MM.1S (cell line): ENCODE measurements at regions not wholly inside any gene's neighbourhood (a gene's known extent, or its start where the extent isn't known, plus 50 kb on each side); places are given as distances from the start of the nearest gene placed in this dataset.

Experiments
- DNase-seq: peaks from one replicate; pipeline ENCODE4 v3.0.0-alpha.2; 2015
- H2AFZ ChIP-seq: fragments of 300-600 bp; sonication (generic); 2 replicates; pipeline ENCODE4 v1.6.0; 2016; ENCODE audit warnings: antibody characterized with exemption, low read length
- H3F3A ChIP-seq: fragments of 300-600 bp; sonication (generic); 2 replicates; pipeline ENCODE4 v1.6.1; 2016; ENCODE audit warnings: mild to moderate bottlenecking, antibody characterized with exemption, low read length, moderate library complexity, mixed read lengths; ENCODE audit not compliant: insufficient read depth
- H3K27ac ChIP-seq: fragments of 300-600 bp; sonication (generic); 2 replicates; pipeline ENCODE4 v1.5.1; 2016; ENCODE audit warnings: mild to moderate bottlenecking, low read length
- H3K27me3 ChIP-seq: fragments of 300-600 bp; sonication (generic); replicated peaks from 2 replicates; pipeline ENCODE4 v1.6.0; 2016; ENCODE audit warnings: low read length; ENCODE audit not compliant: insufficient read depth
- H3K36me3 ChIP-seq: fragments of 300-600 bp; sonication (generic); replicated peaks from 2 replicates; pipeline ENCODE4 v1.6.1; 2016; ENCODE audit warnings: mild to moderate bottlenecking, low read length, mixed read lengths; ENCODE audit not compliant: insufficient read depth
- H3K4me1 ChIP-seq: fragments of 300-600 bp; sonication (generic); 2 replicates; pipeline ENCODE4 v1.6.1; 2016; ENCODE audit warnings: low read length, mixed read lengths
- H3K4me2 ChIP-seq: fragments of 300-600 bp; sonication (generic); 2 replicates; pipeline ENCODE4 v1.6.0; 2016; ENCODE audit warnings: low read depth, low read length
- H3K4me3 ChIP-seq: fragments of 300-600 bp; sonication (generic); 2 replicates; pipeline ENCODE4 v1.5.1; 2016; ENCODE audit warnings: low read length, mixed read lengths
- H3K79me2 ChIP-seq: fragments of 300-600 bp; sonication (generic); 2 replicates; pipeline ENCODE4 v1.6.1; 2016; ENCODE audit warnings: mixed run types, low read length, mixed read lengths
- H3K9ac ChIP-seq: fragments of 300-600 bp; sonication (generic); 2 replicates; pipeline ENCODE4 v1.6.1; 2016; ENCODE audit warnings: low read length, mixed read lengths
- H3K9me2 ChIP-seq: fragments of 300-600 bp; sonication (generic); replicated peaks from 2 replicates; pipeline ENCODE4 v1.6.1; 2016; ENCODE audit warnings: mild to moderate bottlenecking, low read length, mixed read lengths; ENCODE audit not compliant: insufficient read depth
- H3K9me3 ChIP-seq: fragments of 300-600 bp; sonication (generic); replicated peaks from 2 replicates; pipeline ENCODE4 v1.6.1; 2016; ENCODE audit warnings: mild to moderate bottlenecking, low read length, mixed read lengths; ENCODE audit not compliant: insufficient read depth
- H4K20me1 ChIP-seq: fragments of 300-600 bp; sonication (generic); 2 replicates; pipeline ENCODE4 v1.6.1; 2016; ENCODE audit warnings: mild to moderate bottlenecking, low read length, moderate library complexity, mixed read lengths; ENCODE audit not compliant: insufficient read depth
- CTCF ChIP-seq: fragments of 300-600 bp; sonication (generic); IDR thresholded peaks from 2 replicates; pipeline ENCODE4 v1.5.1; 2016; ENCODE audit warnings: antibody characterized with exemption, low read length, mixed read lengths
- EZH2 ChIP-seq: fragments of 300-600 bp; sonication (generic); optimal IDR thresholded peaks from 2 replicates; pipeline ENCODE3; 2017; ENCODE audit warnings: low read depth, mild to moderate bottlenecking, antibody characterized with exemption, low read length, mixed read lengths
- EZH2phosphoT487 ChIP-seq: fragments of 300-600 bp; sonication (generic); IDR thresholded peaks from 2 replicates; pipeline ENCODE4 v1.6.1; 2018; ENCODE audit warnings: antibody characterized with exemption, low read length

GRCh38 chr3:107251819-107252218 is 125.4 kb upstream of the CCDC54 start:
- no peaks in the 10 kb centered on the region for H3K4me1 ChIP-seq
- no peaks in the 10 kb centered on the region for H3K9me2 ChIP-seq
- DNase-seq = no peak
- H3K4me3 ChIP-seq = no peak overlapping the region
- H3K4me2 ChIP-seq = no peak overlapping the region
- no peaks in the 10 kb centered on the region for H3F3A ChIP-seq
- H3K27me3 ChIP-seq = no peaks in the 10 kb centered on the region
- H3K9me3 ChIP-seq = no peaks in the 10 kb centered on the region
- no peaks in the 10 kb centered on the region for H3K79me2 ChIP-seq
- H3K27ac ChIP-seq = no peak overlapping the region
- no peak for TF ChIP-seq EZH2phosphoT487
- no peak for TF ChIP-seq EZH2
- TF ChIP-seq CTCF = no peak
- no peaks in the 10 kb centered on the region for H3K36me3 ChIP-seq
- H3K9ac ChIP-seq = no peak overlapping the region
- H4K20me1 ChIP-seq = no peaks in the 10 kb centered on the region
- H2AFZ ChIP-seq = no peak overlapping the region

GRCh38 chr3:107256963-107257362 is 120.3 kb upstream of the CCDC54 start:
- Histone ChIP-seq H3K36me3 (no peaks in the 10 kb centered on the region), H4K20me1 (no peaks in the 10 kb centered on the region), H3K9me2 (no peaks in the 10 kb centered on the region), H3K4me1 (no peaks in the 10 kb centered on the region), H3K4me3 (no peak overlapping the region), H3K27ac (no peak overlapping the region), H2AFZ (no peak overlapping the region), H3K4me2 (no peak overlapping the region), H3K9ac (no peak overlapping the region), H3K79me2 (no peaks in the 10 kb centered on the region), H3F3A (no peaks in the 10 kb centered on the region), H3K27me3 (no peaks in the 10 kb centered on the region), H3K9me3 (no peaks in the 10 kb centered on the region)
- DNase-seq = no peak
- TF ChIP-seq EZH2phosphoT487 (no peak), EZH2 (no peak), CTCF (no peak)

GRCh38 chr3:107258300-107258699 is 118.9 kb upstream of the CCDC54 start:
- Histone ChIP-seq H3K4me2 (no peak overlapping the region), H3K36me3 (no peaks in the 10 kb centered on the region), H3K9me3 (no peaks in the 10 kb centered on the region), H4K20me1 (no peaks in the 10 kb centered on the region), H3K27me3 (no peaks in the 10 kb centered on the region), H3K9me2 (no peaks in the 10 kb centered on the region), H3K4me1 (peaks cover 4% of the 10 kb centered on the region; the same call in 1 of the 2 replicates), H3K9ac (no peak overlapping the region), H3K4me3 (no peak overlapping the region), H2AFZ (no peak overlapping the region), H3K79me2 (no peaks in the 10 kb centered on the region), H3F3A (no peaks in the 10 kb centered on the region), H3K27ac (no peak overlapping the region)
- no peak for DNase-seq
- no peak for TF ChIP-seq EZH2phosphoT487
- no peak for TF ChIP-seq EZH2
- TF ChIP-seq CTCF = no peak

GRCh38 chr3:107260207-107260606 is 117.0 kb upstream of the CCDC54 start:
- Histone ChIP-seq H3K27ac (no peak overlapping the region), H3K9me3 (no peaks in the 10 kb centered on the region), H4K20me1 (no peaks in the 10 kb centered on the region), H3F3A (no peaks in the 10 kb centered on the region), H2AFZ (no peak overlapping the region), H3K79me2 (no peaks in the 10 kb centered on the region), H3K4me3 (no peak overlapping the region), H3K4me1 (peaks cover 9% of the 10 kb centered on the region), H3K27me3 (no peaks in the 10 kb centered on the region), H3K4me2 (no peak overlapping the region), H3K36me3 (no peaks in the 10 kb centered on the region), H3K9ac (no peak overlapping the region), H3K9me2 (no peaks in the 10 kb centered on the region)
- DNase-seq = no peak
- TF ChIP-seq CTCF (no peak), EZH2 (no peak), EZH2phosphoT487 (no peak)
